SK-N-SH (cell line): ENCODE measurements at regions not wholly inside any gene's neighbourhood (a gene's known extent, or its start where the extent isn't known, plus 50 kb on each side); places are given as distances from the start of the nearest gene placed in this dataset.

Experiments
- CTCF ChIA-PET: fragments of 300-600, 350-600 bp; formaldehyde crosslinking; extraction: SDS; loops from one replicate; lab custom pipeline; 2021; lab: Yijun Ruan, JAX
- POLR2A ChIA-PET: fragments of 350-600 bp; sonication (Branson Sonifier 250); formaldehyde crosslinking; extraction: SDS; loops from one replicate; lab custom pipeline; 2020; ENCODE audit warnings: antibody characterized with exemption, inconsistent platforms; lab: Yijun Ruan, JAX
- DNase-seq: peaks from one replicate; pipeline ENCODE4 v3.0.0; 2012
- H2AFZ ChIP-seq: fragments of 200-600 bp; sonication (generic); 2 replicates; pipeline ENCODE4 v1.8.1; 2016; ENCODE audit warnings: antibody characterized with exemption, mild to moderate bottlenecking, low read depth
- H3F3A ChIP-seq: fragments of 200-600 bp; sonication (generic); replicated peaks from 2 replicates; pipeline ENCODE3; 2016; ENCODE audit warnings: antibody characterized with exemption, mild to moderate bottlenecking; ENCODE audit not compliant: insufficient read depth
- H3K27ac ChIP-seq, 2 experiments: fragments of 200-500 bp in 1 of 2; fragments of 200-600 bp in 1 of 2; sonication (Bioruptor generic) in 1 of 2; sonication (generic), shearing (Covaris generic) in 1 of 2; 2 replicates each; pipeline versions ENCODE4 v1.5.1 to v1.6.1; 2014 to 2016; ENCODE audit warnings: low read depth in 2 of 2, inconsistent platforms in 1 of 2, low read length in 1 of 2, mild to moderate bottlenecking in 1 of 2, mixed read lengths in 1 of 2
- H3K27me3 ChIP-seq: fragments of 200-600 bp; sonication (generic), shearing (Covaris generic); 2 replicates; pipeline ENCODE4 v1.6.1; 2016; ENCODE audit warnings: mixed run types; ENCODE audit not compliant: insufficient read depth
- H3K36me3 ChIP-seq, 2 experiments: fragments of 200-500 bp in 1 of 2; fragments of 200-600 bp in 1 of 2; sonication (Bioruptor generic) in 1 of 2; sonication (generic) in 1 of 2; replicated peaks in 1 of 2; 2 replicates each; pipeline versions ENCODE3 to v1.5.1; 2014 to 2016; ENCODE audit warnings: low read length in 1 of 2, mild to moderate bottlenecking in 1 of 2; ENCODE audit not compliant: insufficient read depth in 2 of 2, control insufficient read depth in 1 of 2
- H3K4me1 ChIP-seq, 2 experiments: fragments of 200-500 bp in 1 of 2; fragments of 200-600 bp in 1 of 2; sonication (Bioruptor generic) in 1 of 2; sonication (generic), shearing (Covaris generic) in 1 of 2; 2 replicates each; pipeline versions ENCODE4 v1.5.1 to v1.6.1; 2014 to 2016; ENCODE audit warnings: low read depth in 1 of 2, low read length in 1 of 2, mixed run types in 1 of 2; ENCODE audit not compliant: insufficient read depth in 2 of 2, control insufficient read depth in 1 of 2
- H3K4me2 ChIP-seq: fragments of 200-600 bp; sonication (generic), shearing (Covaris generic); 2 replicates; pipeline ENCODE4 v1.6.1; 2017; ENCODE audit warnings: mixed run types
- H3K4me3 ChIP-seq, 2 experiments: fragments of 200-500 bp in 1 of 2; fragments of 200-600 bp in 1 of 2; sonication (Bioruptor generic) in 1 of 2; sonication (generic), shearing (Covaris generic) in 1 of 2; 2 replicates each; pipeline versions ENCODE4 v1.5.1 to v1.8.1; 2014 to 2016; ENCODE audit warnings: low read depth in 2 of 2, inconsistent platforms in 1 of 2, low read length in 1 of 2, mild to moderate bottlenecking in 1 of 2, mixed read lengths in 1 of 2, moderate library complexity in 1 of 2
- H3K79me2 ChIP-seq: fragments of 200-600 bp; sonication (generic); 2 replicates; pipeline ENCODE4 v1.8.1; 2017; ENCODE audit warnings: mild to moderate bottlenecking; ENCODE audit not compliant: insufficient read depth
- H3K9ac ChIP-seq: fragments of 200-600 bp; sonication (generic); 2 replicates; pipeline ENCODE4 v1.6.1; 2017; ENCODE audit warnings: mixed run types
- H3K9me2 ChIP-seq: fragments of 200-600 bp; sonication (generic); 2 replicates; pipeline ENCODE4 v1.6.1; 2017; ENCODE audit warnings: mixed run types
- H3K9me3 ChIP-seq: fragments of 200-600 bp; sonication (generic); 2 replicates; pipeline ENCODE4 v1.6.1; 2017; ENCODE audit warnings: mixed run types, mild to moderate bottlenecking, moderate library complexity
- H4K20me1 ChIP-seq: fragments of 200-600 bp; sonication (generic); 2 replicates; pipeline ENCODE4 v1.6.1; 2017; ENCODE audit warnings: mild to moderate bottlenecking, mixed run types; ENCODE audit not compliant: insufficient read depth
- CHD2 ChIP-seq: fragments of 150-350 bp; IDR thresholded peaks from 2 replicates; pipeline ENCODE4 v1.6.1; 2018; ENCODE audit warnings: low read length; ENCODE audit not compliant: partially characterized antibody
- CTCF ChIP-seq: fragments of 200-600 bp; sonication (generic); IDR thresholded peaks from 2 replicates; pipeline ENCODE4 v1.6.1; 2017; ENCODE audit warnings: antibody characterized with exemption, mild to moderate bottlenecking, moderate library complexity
- FOXJ3 ChIP-seq: sonication (generic); formaldehyde crosslinking; IDR thresholded peaks from 2 replicates; pipeline ENCODE4 v1.5.1; 2020; ENCODE audit warnings: mild to moderate bottlenecking, missing genetic modification reagents
- GABPA ChIP-seq: IDR thresholded peaks from 2 replicates; pipeline ENCODE4 v1.4.0; 2012; ENCODE audit warnings: low read depth, mild to moderate bottlenecking
- IRF3 ChIP-seq: fragments of 150-350 bp; IDR thresholded peaks from 2 replicates; pipeline ENCODE4 v1.6.1; 2016; ENCODE audit warnings: mild to moderate bottlenecking, low read depth, low read length
- JUND ChIP-seq: IDR thresholded peaks from 2 replicates; pipeline ENCODE4 v1.4.0; 2012
- MAX ChIP-seq: IDR thresholded peaks from 2 replicates; pipeline ENCODE4 v1.4.0; 2012; ENCODE audit warnings: low read depth
- MEF2A ChIP-seq: IDR thresholded peaks from 2 replicates; pipeline ENCODE4 v1.4.0; 2012; ENCODE audit warnings: low read depth, borderline replicate concordance
- MXI1 ChIP-seq: IDR thresholded peaks from 2 replicates; pipeline ENCODE4 v1.6.1; 2012; ENCODE audit warnings: mild to moderate bottlenecking, low read depth, low read length, improper control_type of control experiment
- NFIC ChIP-seq: IDR thresholded peaks from 2 replicates; pipeline ENCODE4 v1.4.0; 2012; ENCODE audit warnings: borderline replicate concordance
- NRF1 ChIP-seq: IDR thresholded peaks from 2 replicates; pipeline ENCODE4 v1.6.1; 2012; ENCODE audit warnings: low read depth, mild to moderate bottlenecking, low read length
- RCOR1 ChIP-seq: fragments of 150-350 bp; IDR thresholded peaks from 2 replicates; pipeline ENCODE4 v1.6.1; 2017; ENCODE audit warnings: antibody characterized with exemption, low read length
- RFX5 ChIP-seq: IDR thresholded peaks from 2 replicates; pipeline ENCODE4 v1.6.1; 2012; ENCODE audit warnings: mild to moderate bottlenecking, improper control_type of control experiment, low read length
- SMC3 ChIP-seq: IDR thresholded peaks from 2 replicates; pipeline ENCODE4 v1.6.1; 2012; ENCODE audit warnings: low read depth, low read length, improper control_type of control experiment
- TCF12 ChIP-seq: IDR thresholded peaks from 2 replicates; pipeline ENCODE4 v1.4.0; 2012
- USF2 ChIP-seq: fragments of 150-350 bp; IDR thresholded peaks from 2 replicates; pipeline ENCODE4 v1.6.1; 2017; ENCODE audit warnings: antibody characterized with exemption, low read length, low read depth, borderline replicate concordance
- YY1 ChIP-seq: IDR thresholded peaks from 2 replicates; pipeline ENCODE4 v1.4.0; 2012; ENCODE audit warnings: low read depth, mild to moderate bottlenecking
- ZBTB33 ChIP-seq: IDR thresholded peaks from 2 replicates; pipeline ENCODE4 v1.4.0; 2012; ENCODE audit warnings: low read depth, borderline replicate concordance
- WGBS: methylation state at CpG from one replicate; pipeline ENCODE4 v1.1.6; 2017; ENCODE audit warnings: low lambda C conversion rate; 5-methylcytosine and 5-hydroxymethylcytosine counted together

- H3K9me2 ChIP-seq, result no peaks in the 10 kb centered on the region
- TF ChIP-seq IRF3 (no peak), NFIC (no peak), RCOR1 (no peak), USF2 (no peak), JUND (no peak), YY1 (no peak), TCF12 (no peak), MAX (no peak), GABPA (no peak), MEF2A (no peak), CHD2 (no peak), SMC3 (no peak), RFX5 (no peak), CTCF (no peak), ZBTB33 (no peak), MXI1 (no peak), NRF1 (no peak), FOXJ3 (CRISPR knock-in tag) (no peak)
- TF ChIP-seq, all 33 proteins: peak for 0
- Histone ChIP-seq H3K4me3 (no peak overlapping the region), H3K79me2 (no peaks in the 10 kb centered on the region), H3F3A (no peaks in the 10 kb centered on the region), H3K4me2 (no peak overlapping the region), H3K4me1 (no peaks in the 10 kb centered on the region), H3K27ac (no peak overlapping the region), H3K9ac (no peak overlapping the region), H3K36me3 (no peaks in the 10 kb centered on the region), H3K9me3 (no peaks in the 10 kb centered on the region), H2AFZ (no peak overlapping the region), H4K20me1 (no peaks in the 10 kb centered on the region), H3K27me3 (no peaks in the 10 kb centered on the region)
- DNase-seq, result no peak
- ChIA-PET POLR2A (no interaction called here), CTCF (interaction anchor here (3.0 kb wide), 1 partner anchor 34 kb away, joined by 13 read pairs; no protein-coding TSS in a partner anchor)
- WGBS, result 40% methylated on average over 4 of the region's 4 CpGs
Observed at GRCh38 chr9:86168256-86168655, 68.9 kb upstream of the GOLM1 start.
